ENCODE measurements at regions not wholly inside any gene's neighbourhood (a gene's known extent, or its start where the extent isn't known, plus 50 kb on each side); places are given as distances from the start of the nearest gene placed in this dataset.
"Not testable (repeated sequence)": the region's sequence is repeated elsewhere in the genome, so short reads cannot be mapped to it uniquely, and the experiment has no call there.

- H3K36me3 Mint-ChIP-seq (ENCODE audit: low read depth); H3K4me1 Mint-ChIP-seq (ENCODE audit: low read depth); H3K27ac Mint-ChIP-seq; H3K4me3 Mint-ChIP-seq; H3K27me3 Mint-ChIP-seq; intact Hi-C loops (cut with micrococcal nuclease); H3K9me3 Mint-ChIP-seq: not testable (repeated sequence)
Observed at GRCh38 chr7:57839152-57839551, 389.2 kb downstream of the ZNF716 start.

GRCh38 chr7:57867884-57868701 is 418.1 kb downstream of the ZNF716 start:
- peak overlapping the region; percentile 49 for H3K4me3 Mint-ChIP-seq
- intact Hi-C loops (cut with micrococcal nuclease): no loop called here
- no peaks in the 10 kb centered on the region for H3K36me3 Mint-ChIP-seq (ENCODE audit: low read depth)
- peaks cover 50% of the 10 kb centered on the region for H3K27me3 Mint-ChIP-seq
- no peaks in the 10 kb centered on the region for H3K9me3 Mint-ChIP-seq
- no peak overlapping the region for H3K27ac Mint-ChIP-seq
- peaks cover 6% of the 10 kb centered on the region for H3K4me1 Mint-ChIP-seq (ENCODE audit: low read depth)

GRCh38 chr7:57868771-57869483 is 418.9 kb downstream of the ZNF716 start:
- intact Hi-C loops (cut with micrococcal nuclease): no loop called here
- H3K36me3 Mint-ChIP-seq (ENCODE audit: low read depth): no peaks in the 10 kb centered on the region
- no peak overlapping the region for H3K4me3 Mint-ChIP-seq
- H3K9me3 Mint-ChIP-seq: no peaks in the 10 kb centered on the region
- no peak overlapping the region for H3K27ac Mint-ChIP-seq
- H3K27me3 Mint-ChIP-seq: peaks cover 50% of the 10 kb centered on the region
- H3K4me1 Mint-ChIP-seq (ENCODE audit: low read depth): peaks cover 6% of the 10 kb centered on the region
